ENCODE measurements at regions not wholly inside any gene's neighbourhood (a gene's known extent, or its start where the extent isn't known, plus 50 kb on each side); places are given as distances from the start of the nearest gene placed in this dataset.

- TF ChIP-seq SKIL (IDR thresholded peaks at IDR 0.05; ENCODE audit: low read depth, poor library complexity, severe bottlenecking), result peak; percentile 58
- TF ChIP-seq ZBTB33 (IDR thresholded peaks at IDR 0.05), result no peak
- TF ChIP-seq YY1 (IDR thresholded peaks at IDR 0.05; ENCODE audit: low read depth, low read length), result 0 out of 2 replicates have a peak, but pooled peaks have one; percentile 46
- peak; percentile 94 for TF ChIP-seq SMC3 (IDR thresholded peaks at IDR 0.05; ENCODE audit: borderline replicate concordance, low read length)
- TF ChIP-seq SREBF2 (IDR thresholded peaks at IDR 0.05; ENCODE audit: low read length), result no peak
- TF ChIP-seq HSF1 (IDR thresholded peaks at IDR 0.05; ENCODE audit: low read depth, low read length), result no peak
- no peak for TF ChIP-seq GABPA (IDR thresholded peaks at IDR 0.05; ENCODE audit: low read depth)
- TF ChIP-seq SPI1 (IDR thresholded peaks at IDR 0.05; ENCODE audit: borderline replicate concordance, insufficient read depth, low read depth, low read length), result no peak
- TF ChIP-seq BCL3 (IDR thresholded peaks at IDR 0.05; ENCODE audit: borderline replicate concordance, insufficient read depth, low read depth, low read length, poor library complexity, severe bottlenecking), result no peak
- TF ChIP-seq PKNOX1 (IDR thresholded peaks at IDR 0.05), result no peak
- TF ChIP-seq NR2C1 (IDR thresholded peaks at IDR 0.05), result no peak
- TF ChIP-seq RAD21 (IDR thresholded peaks at IDR 0.05; ENCODE audit: insufficient read depth, low read depth, low read length), result peak; percentile 97
- peak; percentile 79 to 89 (median 82) for TF ChIP-seq CTCF (IDR thresholded peaks at IDR 0.05 in 2 of 3, conservative IDR thresholded peaks at IDR 0.05 in 1 of 3; ENCODE audit: control insufficient read depth in 2 of 3, extremely low read depth in 1 of 3, insufficient read depth in 1 of 3, low read depth in 3 of 3, low read length in 3 of 3)
- TF ChIP-seq MTA3 (IDR thresholded peaks at IDR 0.05; ENCODE audit: borderline replicate concordance, low read length), result no peak
- no peak for TF ChIP-seq MLLT1 (IDR thresholded peaks at IDR 0.05)
- no peak for TF ChIP-seq RBBP5 (conservative IDR thresholded peaks at IDR 0.05)
- no peak for TF ChIP-seq CBX3 (IDR thresholded peaks at IDR 0.05; ENCODE audit: borderline replicate concordance, low read depth)
Observed at GRCh38 chr2:24409700-24410556, 49.6 kb upstream of the ITSN2 start (continued).
